ENCODE measurements at regions not wholly inside any gene's neighbourhood (a gene's known extent, or its start where the extent isn't known, plus 50 kb on each side); places are given as distances from the start of the nearest gene placed in this dataset.
A peak's percentile ranks its signal among the peaks of the same experiment; 100 is the strongest.

DNA sequence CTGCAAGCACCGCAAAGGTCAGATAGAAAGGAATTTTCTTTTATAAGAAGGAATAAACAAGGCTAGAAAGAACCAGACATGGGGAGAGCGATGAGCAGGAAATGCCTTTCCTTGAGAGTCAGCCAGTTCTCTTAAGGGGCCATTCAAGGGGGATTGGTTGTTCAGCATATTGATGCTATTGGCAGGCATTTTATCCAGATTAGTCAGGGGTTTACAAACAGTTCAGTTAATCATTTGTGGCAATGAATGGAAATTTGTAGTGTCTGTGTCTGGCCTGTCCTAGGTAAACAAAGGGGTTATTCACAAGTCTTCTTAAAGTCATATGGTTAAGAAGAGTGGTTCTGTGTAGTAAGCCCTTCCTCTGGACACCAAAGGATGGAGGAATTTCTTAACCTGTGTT is 184.7 kb upstream of the FRMPD4 start:
- peak; percentile 92 for DNase-seq

DNA sequence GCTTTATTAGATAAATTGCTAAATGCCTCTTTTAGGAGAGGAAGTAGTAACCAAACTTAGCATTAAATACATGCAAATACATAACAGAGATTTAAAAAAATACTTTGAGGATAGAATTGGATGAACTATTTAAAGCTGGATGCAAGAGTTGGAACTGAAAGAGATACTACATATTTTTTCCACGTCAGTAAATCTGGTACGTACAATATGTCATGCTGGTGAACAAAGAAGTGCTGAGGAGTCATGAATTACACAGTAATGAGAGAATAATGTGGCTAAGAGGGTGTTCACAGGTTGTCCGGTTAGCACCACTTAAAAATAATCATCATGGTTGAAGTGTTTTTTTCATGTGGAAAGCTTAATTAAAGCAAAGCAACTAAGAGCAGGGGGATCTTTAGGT is 184.1 kb upstream of the FRMPD4 start:
- DNase-seq: no peak

- DNase-seq: no peak
Observed at GRCh38 chrX:11960031-11960430, 178.2 kb upstream of the FRMPD4 start.

GRCh38 chrX:11965436-11965835 is 172.8 kb upstream of the FRMPD4 start:
- no peak for DNase-seq

- no peak for DNase-seq
Observed at GRCh38 chrX:11967986-11968869, 170.0 kb upstream of the FRMPD4 start.

DNA sequence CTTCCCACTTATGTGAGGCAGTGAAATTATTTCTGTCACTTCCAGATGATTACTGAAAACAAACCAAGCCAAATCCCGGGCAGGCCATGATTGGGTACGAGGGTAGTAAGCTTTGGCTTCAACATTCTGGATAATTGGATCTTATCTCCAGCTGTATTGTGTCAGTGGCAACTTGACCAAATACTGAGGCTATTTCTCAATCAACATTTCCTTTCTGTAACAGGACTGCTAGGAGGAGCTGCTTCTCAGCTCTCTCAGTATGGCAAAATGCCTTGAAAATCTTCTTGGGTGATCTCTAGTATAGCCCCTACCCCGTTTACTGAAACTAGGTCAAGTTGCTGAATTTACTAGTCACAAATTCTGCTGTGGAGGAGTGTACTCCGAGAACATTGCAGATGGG is 169.3 kb upstream of the FRMPD4 start:
- DNase-seq: no peak

DNA sequence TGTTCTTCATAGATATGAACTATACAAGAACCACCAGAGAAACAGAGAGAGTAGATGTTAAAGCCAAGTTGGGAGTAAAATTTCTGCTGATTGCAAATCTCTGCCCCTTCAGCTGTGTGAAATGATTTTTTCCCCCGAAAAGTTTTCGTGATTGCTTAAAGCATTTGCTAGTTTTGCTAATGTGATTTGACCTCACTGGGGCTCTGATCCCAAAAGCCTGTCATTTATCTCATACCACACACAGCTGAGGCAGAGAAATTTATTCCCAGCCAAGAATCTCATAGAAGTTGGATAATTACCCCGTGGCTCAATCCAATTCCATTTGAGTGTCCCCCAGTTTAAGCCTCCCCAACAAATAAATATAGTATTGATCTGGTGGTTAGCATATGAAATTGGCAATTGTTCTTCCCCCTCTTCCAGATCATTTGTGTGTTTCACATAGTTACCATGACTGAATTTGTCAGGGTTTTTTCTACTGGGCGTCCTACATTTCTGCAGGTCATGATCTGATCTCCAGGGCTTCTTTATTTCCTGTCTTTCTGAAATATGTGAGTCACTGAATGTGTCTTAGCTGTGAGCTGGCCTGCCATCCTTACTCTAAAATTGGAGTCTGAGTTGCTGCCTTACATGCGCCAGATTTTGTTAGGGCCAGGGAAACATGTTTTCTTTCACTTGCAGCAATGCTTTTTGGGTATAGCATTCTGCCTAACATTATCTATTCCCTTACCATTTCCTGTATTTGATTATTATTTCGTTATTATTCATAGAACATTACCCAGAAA is 167.5 kb upstream of the FRMPD4 start:
- peak; percentile 15 for DNase-seq

DNA sequence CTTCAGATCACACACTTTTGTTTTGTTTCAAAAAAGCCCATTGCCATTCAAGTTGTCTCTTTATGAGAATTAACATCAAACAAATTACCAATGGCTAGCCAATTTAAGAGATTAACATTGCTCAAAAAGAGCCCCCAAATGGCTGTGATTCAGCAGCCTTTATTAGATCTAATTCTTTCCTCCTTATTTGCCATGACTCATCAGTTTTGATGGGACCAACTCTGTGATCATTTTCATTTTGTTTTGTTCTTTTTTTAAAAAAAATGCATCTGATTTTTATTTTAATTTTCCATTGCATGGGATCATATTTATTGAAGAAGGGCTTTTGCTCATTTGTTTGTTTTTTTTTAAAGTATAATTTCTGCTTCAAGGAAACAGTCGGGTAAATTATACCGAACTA is 161.6 kb upstream of the FRMPD4 start:
- no peak for DNase-seq

DNA sequence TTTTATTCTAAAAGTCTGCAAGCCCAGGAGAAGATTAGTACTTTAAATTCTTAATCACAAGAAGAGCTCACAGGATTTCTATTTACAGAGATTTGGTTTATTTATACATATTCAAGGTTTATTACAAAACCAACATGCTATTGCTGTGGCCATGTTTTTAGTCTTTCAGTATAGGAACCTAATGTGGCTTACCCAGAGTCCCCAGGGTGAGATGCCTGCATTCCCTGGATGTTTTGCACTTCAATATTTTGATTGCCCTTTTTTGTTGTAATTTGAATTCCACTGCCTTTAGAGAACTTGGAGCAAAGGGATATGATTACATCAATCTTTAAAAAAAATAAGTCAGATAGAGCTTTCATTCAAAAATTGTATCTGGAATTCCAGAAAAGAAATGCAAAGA is 146.0 kb upstream of the FRMPD4 start:
- peak; percentile 61 for DNase-seq

DNA sequence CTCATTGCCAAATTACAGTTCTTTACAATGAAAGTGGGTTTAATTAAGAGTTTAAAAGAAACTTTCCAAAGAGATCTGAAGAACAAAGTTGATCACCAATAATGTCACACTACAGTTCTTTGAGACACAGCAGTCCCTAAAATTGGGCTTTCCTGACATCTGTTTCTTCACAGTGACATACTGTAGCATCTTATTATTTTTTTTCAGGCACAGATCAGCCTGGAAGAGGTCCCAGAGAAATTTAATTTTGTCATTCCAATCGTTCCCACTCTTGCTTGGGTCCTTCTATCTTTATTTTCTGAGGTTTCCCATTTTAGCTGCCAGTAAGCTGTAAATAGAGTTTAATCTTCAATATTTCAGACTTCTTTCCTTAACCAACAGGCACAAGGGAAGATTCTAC is 143.1 kb upstream of the FRMPD4 start:
- DNase-seq: no peak

DNA sequence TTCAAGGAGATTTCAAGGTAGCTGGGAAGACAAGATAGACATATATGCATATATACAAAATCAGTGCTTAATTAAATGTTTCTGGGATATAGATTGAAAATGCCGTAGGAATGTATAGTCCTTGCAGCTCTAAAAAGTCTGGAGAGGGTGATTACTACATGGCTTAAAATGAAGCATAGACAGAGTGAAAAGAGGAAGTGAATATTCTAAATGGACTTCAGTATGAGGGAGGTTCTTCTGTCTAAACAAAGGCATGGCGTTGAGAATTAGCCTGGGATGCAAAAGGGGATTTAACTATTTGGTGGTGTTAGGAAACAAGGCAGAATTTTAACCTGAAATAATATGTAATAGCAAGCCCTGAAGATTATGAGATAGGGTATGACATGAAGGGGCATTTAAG is 141.5 kb upstream of the FRMPD4 start:
- DNase-seq: no peak

DNA sequence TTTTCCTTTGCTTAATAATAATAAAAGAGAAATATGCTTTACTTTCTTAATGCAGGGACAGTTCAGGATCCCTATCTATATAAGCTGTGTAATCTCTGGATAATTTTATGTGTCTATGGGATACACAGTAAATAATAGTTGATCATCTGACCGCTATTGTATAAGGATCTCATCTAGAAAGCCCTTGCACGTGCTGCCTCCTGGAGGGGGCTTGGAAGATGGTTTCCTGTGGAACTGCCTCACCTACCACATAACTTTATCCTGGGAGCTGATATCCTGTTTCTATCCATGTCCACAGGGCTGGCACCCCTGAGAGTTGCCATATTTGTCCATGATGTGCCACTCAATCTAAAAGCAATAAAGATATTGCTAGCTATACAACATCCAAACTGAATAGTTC is 139.3 kb upstream of the FRMPD4 start:
- DNase-seq: no peak

DNA sequence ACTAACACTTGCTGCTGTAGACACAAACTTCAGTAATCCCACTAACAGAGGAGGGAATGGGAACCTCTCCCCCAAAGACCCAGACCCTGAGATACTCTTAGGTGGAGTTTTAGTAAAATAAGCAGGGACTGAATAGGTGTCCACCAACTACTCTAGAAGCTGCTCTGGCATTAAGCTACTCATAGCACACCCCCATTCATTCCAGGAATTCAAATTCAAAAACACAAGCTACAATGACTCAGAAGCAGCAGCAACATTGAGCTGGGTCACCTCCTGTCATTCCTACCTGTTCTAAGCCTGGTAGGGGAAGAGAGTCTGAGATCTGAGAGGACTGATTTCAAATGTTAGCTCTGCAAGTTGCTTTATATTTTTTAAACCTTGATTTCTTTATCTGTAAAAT is 135.4 kb upstream of the FRMPD4 start:
- DNase-seq: no peak

DNA sequence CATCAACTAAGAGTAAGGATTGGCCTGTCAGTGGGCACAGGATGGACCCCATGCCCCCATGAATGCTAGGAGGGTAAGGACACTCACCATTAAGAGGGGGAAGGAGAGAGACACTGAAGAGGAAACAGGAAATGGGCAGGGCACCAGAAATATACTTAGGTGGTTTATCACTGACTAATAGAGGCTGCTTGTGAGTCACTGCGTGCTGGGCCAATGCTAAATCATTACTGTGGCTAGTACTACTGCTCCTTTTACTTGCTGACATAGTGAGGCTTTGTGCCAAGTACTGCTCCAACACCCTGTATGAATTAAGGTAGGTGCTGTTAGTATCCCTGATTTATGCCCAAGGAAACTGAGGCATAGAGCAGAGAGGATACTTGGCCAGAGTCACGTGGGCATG is 130.4 kb upstream of the FRMPD4 start:
- peak; percentile 75 for DNase-seq

DNA sequence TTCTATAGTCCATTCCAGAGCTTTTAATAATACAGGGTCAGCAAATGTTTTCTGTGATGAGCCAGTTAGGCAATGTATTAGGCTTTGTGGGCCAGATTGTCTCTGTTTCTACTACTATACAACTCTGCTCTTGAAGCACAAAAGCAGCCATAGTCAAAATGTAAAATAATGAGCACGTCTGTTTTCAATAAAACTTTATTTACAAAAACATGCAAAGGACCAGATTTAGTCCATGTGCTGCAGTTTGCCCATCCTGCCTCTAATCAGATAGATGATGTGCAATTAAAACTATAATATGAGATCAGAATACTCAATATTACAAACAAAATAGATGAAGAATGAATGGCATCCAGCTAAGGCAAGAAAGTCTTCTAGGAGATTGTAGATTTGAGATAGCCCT is 127.8 kb upstream of the FRMPD4 start:
- no peak for DNase-seq

DNA sequence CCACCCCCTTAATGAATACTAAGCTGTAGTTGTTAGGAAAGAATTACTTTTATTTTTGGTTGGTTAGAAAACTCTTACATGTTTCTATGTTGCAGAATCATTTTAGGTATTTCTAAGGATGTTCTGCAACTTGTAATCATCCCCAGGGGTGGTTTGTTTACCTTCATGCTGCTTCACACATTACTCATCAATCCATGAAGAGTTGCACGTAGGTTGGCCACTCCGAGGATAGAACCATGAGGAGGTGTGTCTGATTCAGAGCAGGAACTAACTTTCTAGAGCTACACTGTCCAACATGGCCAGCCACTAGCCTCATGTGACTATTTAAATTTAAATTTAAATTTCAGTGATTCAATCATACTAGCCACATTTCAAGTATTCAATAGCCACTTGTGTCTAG is 127.2 kb upstream of the FRMPD4 start:
- DNase-seq: peak; percentile 62

DNA sequence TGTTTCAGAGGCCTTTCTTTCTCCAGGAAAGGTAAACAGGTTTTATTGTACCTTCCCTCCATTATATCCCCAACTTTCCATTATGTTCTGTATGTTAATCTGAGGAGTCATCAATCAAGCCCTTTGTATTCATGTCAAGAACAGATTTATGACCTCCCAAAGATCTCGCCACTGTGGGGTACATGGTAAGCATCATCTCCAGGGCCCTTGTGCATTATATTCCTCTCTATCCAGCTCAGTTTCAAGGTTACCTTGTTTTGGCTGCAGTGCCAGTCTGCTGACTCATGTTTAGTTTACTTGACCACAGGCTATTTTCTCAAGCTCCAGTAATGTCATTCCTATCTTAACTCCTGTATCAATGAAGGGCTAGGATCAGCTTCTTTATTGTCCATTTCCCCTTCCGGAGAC is 125.1 kb upstream of the FRMPD4 start:
- peak; percentile 59 for DNase-seq

DNA sequence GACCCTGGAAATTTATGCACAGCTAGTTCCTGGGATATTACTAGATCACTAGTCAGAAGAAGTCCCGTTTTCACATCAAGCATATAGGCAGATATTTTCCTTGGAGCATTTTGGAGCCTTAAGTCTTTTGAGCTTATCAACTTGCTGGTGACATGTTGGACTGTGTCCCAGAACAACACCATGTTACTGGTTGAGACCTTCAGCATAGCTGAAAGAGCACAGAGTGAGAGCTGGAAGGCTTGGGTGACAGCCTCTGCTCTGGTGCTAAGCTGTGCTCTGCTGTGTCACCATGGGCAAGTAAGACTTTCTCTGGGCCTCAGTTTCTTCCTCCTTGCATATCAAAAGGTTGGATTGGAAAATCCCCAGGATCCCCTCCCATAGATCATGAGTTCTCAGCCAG is 116.6 kb upstream of the FRMPD4 start:
- no peak for DNase-seq

GRCh38 chrX:12026481-12026880 is 111.8 kb upstream of the FRMPD4 start:
- no peak for DNase-seq

- no peak for DNase-seq
Observed at GRCh38 chrX:12032082-12032481, 106.2 kb upstream of the FRMPD4 start.

- no peak for DNase-seq
Observed at GRCh38 chrX:12034741-12035140, 103.5 kb upstream of the FRMPD4 start.

DNA sequence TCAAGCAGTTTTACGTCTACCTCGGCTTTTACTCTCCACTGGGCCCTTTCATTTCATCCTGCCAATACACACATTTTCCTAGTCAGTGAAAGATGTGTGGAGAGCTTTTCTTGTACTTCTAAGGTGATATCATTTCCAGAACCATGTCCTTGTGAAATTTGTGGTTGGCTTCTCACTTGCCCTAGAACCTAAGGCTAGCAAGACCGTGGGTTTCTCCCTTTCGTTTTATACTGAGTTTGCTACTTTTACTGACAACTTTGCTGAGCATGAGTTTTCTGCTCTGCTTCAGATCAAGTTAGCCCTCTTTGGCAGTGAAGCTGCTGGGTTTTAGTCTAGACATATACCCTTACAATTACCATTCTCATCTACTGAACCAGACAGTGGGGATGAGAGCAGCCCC is 95.7 kb upstream of the FRMPD4 start:
- no peak for DNase-seq

DNA sequence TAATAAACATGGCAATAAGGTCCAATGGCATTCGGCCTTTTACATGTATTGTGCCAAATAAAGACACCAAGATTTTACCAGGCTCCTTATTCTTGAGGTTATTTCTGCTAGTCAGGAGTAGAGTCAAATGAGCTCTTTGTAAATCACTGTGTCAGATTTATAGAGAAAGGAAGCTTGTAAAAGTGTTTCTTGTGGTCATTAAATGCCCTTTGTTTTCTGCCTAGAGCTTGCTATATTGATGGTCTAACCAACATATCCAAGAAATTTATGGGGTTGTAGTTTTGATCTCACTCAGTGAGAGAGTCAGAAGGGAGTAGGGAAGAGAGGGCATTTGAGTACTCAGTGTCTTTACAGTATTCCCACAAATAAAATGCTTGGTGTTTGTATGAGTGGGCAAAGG is 86.2 kb upstream of the FRMPD4 start:
- no peak for DNase-seq

- DNase-seq: no peak
Observed at GRCh38 chrX:12058087-12058486, 80.2 kb upstream of the FRMPD4 start.
